Stimulated activated CD4-positive, alpha-beta T cell treated with anti-CD3 and anti-CD28 coated beads, Interleukin-1b, Interleukin-23, amount 100 ng/mL, for 24 hours (primary cell): ENCODE measurements at regions not wholly inside any gene's neighbourhood (a gene's known extent, or its start where the extent isn't known, plus 50 kb on each side); places are given as distances from the start of the nearest gene placed in this dataset.

Experiments used
- DNase-seq, 4 experiments: peaks; one replicate each; pipeline ENCODE4 v3.0.0-alpha.2; 2020; ENCODE audit warnings: low read depth in 4 of 4, low spot score in 1 of 4

DNA sequence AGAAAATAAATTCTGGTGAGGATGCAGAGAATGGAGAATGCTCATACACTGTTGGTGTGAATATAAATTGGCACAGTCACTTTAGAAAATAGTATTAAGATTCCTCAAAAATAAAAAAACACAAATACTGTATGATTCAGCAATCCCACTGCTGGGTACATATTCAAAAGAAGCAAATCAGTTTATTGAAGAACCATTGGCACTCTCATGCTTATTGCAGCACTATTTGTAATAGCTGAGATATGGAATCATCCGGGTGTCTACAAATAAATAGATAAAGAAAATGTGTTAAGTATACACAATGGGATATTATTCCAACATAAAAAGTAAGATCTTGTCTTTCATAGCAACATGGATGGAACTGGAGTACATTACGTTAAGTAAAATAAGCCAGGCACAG lies 579.4 kb upstream of the SEL1L start:
- no peak for DNase-seq

GRCh38 chr14:82113710-82114109 lies 580.1 kb upstream of the SEL1L start:
- DNase-seq: no peak

DNA sequence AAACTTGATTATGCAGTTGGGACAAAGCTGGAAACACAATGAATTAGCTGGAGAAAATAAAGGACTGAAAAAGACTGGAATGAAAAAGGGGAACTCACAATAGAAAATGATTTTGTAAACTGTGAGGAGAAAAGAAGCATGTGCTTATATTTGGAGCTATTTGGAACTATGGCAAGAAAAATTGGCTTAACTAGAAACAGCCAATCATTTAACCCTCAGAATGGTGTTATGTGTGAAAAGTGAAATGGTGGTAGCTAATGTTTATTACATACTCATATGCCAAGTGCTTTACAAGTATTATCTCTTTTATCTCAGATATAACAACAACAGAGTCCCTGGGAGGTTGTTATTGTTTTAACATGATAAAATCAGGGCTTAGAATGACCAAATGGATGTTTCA lies 583.1 kb upstream of the SEL1L start:
- no peak for DNase-seq

DNA sequence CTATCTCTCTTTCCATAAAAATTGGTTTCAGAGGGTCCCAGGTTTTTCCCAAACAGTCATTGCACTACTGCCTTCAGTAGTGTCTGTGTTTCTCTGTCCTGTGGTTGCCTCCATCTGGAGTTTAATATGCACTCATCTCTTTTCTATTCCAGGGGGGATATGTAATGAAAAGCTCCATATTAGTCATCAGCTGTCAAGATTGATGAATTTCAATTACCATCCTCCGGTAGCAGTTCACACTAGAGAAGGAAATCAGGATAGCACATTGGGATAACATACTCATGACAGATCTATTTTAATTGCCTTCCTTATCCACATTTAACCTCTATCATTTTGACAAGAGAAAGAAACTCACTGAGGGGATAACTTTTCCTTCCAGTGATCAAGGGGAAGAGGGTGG lies 589.0 kb upstream of the SEL1L start:
- DNase-seq: no peak

DNA sequence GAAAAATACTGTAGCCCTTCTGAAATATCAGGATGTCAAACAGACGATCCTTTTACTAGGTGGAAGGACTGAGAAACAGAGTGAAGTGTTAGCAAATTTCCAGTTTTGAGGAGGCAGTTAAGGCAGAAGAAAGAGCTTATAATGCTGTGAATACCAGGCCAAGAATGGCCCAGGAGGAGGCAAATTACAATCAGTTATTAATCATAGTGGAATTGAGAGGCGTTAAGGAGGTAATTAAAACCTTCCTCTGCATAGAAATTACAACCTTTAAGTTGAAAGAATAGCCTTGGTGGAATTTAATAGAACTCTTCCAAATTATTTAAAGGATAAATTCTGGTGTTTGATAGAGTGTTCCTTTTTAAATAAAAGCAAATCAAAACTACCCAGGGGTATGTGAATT lies 590.9 kb upstream of the SEL1L start:
- DNase-seq: no peak

DNA sequence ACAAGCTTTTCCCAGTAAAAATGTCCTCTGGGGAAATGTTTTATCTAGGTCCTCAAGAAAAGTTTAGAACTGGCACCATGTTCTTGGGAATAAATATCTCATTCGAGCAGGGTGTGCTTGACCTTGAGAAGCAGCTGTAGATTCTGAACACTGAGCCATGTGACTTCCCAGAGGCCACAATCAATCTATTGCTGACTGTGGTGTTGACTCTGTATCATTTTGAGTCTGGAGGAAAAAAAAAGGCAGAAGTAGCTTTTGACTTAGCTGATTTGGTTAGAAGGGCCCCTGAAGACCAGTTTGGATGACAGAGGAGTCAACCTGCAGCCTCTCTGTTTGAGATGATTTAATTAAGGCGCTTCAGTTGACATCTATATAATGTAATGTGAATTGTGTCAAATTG lies 592.4 kb upstream of the SEL1L start:
- DNase-seq: no peak

DNA sequence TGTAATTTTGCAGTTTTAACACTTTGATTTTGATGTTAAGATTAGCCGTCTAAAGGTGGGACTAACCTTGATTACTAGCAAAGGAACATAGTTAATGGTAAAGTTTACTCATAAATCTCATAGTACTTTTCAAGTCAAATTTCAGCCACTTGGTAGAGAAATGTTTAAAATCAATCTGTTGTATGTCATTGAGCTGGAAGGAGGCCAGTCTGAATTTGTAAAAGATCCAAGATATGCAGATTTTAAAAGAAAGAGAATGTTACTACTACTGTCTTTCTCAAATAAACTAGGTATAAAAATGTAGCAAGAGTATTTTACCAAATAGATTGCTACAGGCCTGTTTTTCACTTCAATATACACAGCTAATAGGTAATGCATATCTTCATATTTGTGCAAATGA lies 600.8 kb upstream of the SEL1L start:
- DNase-seq: no peak

DNA sequence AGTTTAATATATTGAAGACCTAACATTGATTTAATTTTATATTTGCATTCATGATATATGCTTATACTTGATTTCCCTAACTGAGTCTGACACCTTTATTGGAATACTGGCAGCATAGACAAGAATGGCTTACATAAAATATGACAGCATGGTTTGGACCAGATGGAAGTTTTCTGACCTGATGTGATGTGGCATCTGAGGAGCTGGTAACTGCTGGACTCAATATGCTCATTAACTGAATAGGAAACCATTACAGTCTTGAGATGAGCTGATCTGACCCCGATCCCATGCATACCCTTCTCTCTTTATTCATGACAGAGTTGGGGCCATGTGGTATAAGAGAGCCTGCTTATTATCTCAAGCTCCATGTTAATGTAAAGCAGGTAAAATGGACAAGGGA lies 604.8 kb upstream of the SEL1L start:
- DNase-seq: no peak

DNA sequence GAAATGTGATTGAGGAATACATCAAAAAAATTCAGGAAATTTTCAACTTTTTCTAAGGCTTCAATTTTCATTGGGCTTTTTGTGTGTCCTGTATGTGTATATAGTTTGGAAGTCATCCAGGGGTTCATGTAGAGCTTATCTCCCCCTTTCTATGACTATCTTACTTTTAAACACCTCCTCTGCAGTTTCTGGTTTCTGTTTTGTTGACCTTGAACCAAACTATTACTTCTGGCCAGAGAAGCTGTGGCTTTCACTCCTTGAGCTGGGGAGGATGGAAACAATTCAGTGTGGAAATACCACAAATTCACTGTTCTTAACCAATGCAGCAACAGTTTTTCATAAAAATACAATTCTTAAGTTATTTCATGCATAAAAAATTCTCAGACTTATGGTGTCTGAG lies 613.2 kb upstream of the SEL1L start:
- DNase-seq: no peak

DNA sequence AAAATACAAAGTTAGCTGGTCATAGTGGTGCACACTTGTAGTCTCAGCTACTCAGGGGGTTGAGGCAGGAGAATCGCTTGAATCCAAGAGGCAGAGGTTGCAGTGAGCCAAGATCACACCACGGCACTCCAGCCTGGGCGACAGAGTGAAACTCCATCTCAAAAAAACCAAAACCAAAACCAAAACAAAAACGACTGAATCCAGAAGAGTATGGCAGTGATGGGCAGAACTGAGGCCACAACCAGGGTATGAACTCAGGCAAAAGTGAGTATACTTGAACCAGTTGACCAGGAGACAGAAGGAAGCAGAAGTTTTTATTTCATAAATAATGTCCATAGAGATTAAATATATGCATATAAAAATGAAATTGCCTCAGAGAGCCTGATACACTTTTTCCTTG lies 620.0 kb upstream of the SEL1L start:
- DNase-seq: no peak

DNA sequence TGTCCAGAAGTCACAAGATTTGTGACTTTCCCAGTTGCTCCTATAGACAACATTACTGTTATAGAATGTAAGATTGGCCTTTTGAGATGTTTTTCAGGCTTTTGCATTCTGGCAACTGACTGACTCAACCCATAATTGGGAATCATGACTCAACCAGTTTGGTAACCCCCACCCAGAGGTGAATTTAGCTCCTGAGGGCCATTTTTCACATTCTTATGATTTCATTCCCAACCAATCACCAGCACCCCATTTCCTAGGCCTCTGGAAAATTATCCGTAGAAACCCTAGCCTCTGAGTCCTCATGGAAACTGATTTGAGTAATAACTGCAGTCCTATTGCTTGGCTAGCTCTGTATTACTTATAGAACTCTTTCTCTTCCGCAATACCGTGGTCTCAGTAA lies 626.0 kb upstream of the SEL1L start:
- no peak for DNase-seq

GRCh38 chr14:82180139-82180538 lies 646.5 kb upstream of the SEL1L start:
- DNase-seq: no peak

DNA sequence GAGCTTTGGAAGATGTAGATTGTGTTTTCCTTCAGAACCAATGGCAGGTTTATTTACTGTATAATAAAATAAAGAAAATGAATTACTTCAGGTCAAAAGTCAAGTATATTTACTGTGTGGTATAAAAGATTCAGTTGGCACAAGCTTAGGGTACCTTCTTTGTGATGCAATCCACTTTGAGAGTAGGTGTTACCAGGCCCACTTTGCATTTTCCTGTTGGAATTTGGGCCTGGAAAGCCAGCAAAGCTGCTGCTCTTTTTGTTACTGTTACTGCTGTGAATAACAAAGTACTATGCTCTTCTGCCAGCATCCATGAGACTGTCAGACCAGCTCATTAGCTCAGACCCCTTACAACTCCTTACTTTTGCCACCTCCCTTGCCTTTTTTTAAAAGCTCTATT lies 649.0 kb upstream of the SEL1L start:
- no peak for DNase-seq

GRCh38 chr14:82190742-82191141 lies 657.1 kb upstream of the SEL1L start:
- DNase-seq: no peak

DNA sequence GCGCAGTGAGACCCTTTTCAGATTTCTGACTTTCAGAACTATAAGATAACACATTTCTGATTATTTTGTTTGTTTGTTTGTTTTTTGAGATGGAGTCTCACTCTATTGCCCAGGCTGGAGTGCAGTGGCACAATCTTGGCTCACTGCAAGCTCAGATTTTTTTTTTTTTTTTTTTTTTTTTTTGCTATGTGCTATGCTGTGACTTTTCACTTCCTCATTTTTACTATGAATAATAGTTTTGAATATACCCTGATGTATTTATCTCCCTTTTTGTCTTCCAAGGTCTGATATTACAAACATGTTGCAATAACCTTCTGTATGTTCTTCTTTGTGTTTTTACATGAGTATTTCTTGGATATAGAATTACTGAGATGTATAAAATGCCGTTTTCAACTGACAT lies 658.7 kb upstream of the SEL1L start:
- DNase-seq: no peak

DNA sequence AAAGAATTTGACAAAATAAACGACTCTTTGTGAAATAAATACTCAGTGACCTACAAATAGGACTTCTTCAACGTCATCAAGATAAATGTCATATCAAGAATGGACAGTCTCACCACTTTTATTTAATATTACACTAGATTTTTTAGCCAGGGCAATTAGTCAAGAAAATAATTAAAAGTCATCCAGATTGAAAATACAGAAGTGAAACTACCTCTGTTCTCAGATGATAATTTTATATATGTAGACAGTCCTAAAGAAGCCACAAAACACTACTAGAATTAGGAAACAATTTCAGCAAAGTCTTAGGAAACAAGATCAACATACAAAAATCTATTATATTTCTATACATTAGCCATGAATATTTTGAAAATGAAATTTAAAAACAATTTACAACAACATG lies 689.6 kb upstream of the SEL1L start:
- no peak for DNase-seq

- DNase-seq: no peak
These were observed 691.0 kb upstream of the SEL1L start for GRCh38 chr14:82224610-82225009.

- DNase-seq: no peak
These were observed 697.1 kb upstream of the SEL1L start for GRCh38 chr14:82230748-82231147.

GRCh38 chr14:82238649-82239048 lies 705.0 kb upstream of the SEL1L start:
- DNase-seq: no peak

- DNase-seq: no peak
These were observed 705.6 kb upstream of the SEL1L start for GRCh38 chr14:82239223-82239622.

DNA sequence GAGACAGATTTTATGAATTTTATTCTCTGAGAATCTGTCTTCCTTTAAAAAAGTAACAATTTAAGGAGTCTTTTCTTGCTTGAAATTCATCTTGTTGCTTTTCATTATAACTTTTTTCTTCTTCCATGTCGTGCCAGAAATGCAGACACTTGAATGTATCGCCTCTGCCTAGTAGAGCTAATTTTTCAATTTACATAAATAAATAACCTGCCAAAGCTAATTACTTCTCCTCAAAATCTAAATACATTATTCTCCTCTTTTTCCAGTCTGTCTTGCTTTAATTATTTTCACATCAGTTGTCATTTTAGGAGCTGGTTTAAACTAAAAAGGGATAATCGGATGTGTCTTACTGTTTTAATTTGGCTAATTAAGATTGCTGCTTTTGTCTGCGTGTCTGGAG lies 711.1 kb upstream of the SEL1L start:
- no peak for DNase-seq

- DNase-seq: no peak
These were observed 717.8 kb upstream of the SEL1L start for GRCh38 chr14:82251494-82251893.

DNA sequence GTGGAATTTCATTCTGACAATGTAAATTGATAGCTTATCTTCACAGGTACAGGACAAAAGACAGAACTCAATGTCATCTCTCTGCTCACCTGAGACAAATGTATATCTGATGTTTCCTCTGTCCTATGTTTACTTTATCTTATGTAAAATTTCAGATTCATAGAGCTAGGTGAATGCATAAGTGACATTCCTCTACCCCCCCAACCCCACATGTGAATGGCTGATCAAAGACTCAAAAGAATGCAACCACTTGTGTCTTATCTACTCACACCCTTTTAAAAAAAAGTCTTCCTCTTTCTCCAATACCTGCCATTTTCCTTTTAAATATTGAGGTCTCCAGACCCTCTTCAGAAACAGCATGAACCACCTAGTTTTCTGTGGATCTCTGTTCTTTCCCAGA lies 736.6 kb upstream of the SEL1L start:
- DNase-seq: no peak

GRCh38 chr14:82298811-82299210 lies 765.2 kb upstream of the SEL1L start:
- DNase-seq: no peak
